HG03196 (cell line): ENCODE measurements at regions not wholly inside any gene's neighbourhood (a gene's known extent, or its start where the extent isn't known, plus 50 kb on each side); places are given as distances from the start of the nearest gene placed in this dataset.
"Not testable (repeated sequence)": the region's sequence is repeated elsewhere in the genome, so short reads cannot be mapped to it uniquely, and the experiment has no call there.

Experiments used
- ATAC-seq: cut with Tn5 transposase; IDR thresholded peaks from one replicate; pipeline ENCODE4 v1.9.1; 2021; ENCODE audit not compliant: unreplicated experiment

GRCh38 chr6:163702736-163703135, 288.2 kb downstream of the QKI start:
- no peak for ATAC-seq

GRCh38 chr6:163701762-163702161, 287.2 kb downstream of the QKI start:
- no peak for ATAC-seq

DNA sequence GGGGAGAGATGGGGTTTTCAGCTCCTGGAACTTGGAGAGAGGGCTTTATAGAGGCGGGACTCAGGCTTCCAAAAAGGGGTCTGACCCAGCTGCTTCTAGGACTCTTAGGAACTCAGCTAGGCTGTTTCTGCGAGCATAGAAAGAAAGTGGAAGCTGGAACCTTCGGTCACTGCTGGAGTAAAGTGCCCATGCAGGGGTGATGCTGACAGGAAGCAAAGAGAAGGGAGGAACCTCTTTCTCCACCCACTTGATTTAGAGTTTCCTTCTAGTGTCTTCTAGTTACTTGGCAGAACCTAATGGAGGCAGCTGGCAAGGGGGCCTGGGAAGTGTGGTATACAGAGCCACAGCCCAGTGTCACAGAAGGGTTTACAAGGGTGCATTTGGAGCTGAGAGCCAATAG, 283.6 kb downstream of the QKI start:
- no peak for ATAC-seq

DNA sequence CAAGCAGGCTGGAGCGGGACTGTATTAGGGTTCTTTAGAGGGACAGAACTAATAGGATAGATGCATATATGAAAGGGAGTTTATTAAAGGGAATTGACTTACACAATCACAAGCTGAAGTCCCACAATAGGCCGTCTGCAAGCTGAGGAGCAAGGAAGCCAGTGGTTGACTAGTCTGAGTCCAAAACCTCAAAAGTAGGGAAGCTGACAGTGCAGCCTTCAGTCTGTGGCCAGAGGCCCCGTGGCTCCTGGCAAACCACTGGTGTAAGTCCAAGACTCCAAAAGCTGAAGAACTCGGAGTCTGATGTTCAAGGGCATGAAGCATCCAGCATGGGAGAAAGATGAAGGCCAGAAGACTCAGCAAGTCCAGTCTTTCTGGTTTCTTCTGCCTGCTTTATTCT, 281.8 kb downstream of the QKI start:
- not testable (repeated sequence) for ATAC-seq

DNA sequence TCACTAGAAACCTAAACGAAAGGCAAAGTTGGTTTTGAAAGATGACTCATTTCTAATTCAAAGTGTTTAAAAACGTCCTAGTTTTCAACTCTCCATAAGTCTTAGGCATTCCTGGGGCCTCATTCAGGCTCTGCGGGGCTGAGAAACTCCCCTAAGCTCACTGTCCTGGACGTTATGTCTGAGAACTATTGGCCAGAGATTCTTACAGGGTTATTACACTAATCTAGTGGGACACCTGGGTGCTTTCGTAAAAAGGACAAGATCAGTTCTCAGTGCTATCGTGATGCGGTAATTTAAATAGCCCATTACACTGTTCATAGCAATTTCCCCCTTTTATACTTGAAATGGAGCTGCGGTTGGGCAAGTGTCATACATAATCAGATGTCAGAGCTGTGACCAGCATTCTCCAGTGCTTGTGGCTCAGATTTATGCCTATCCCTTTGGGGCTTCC, 280.9 kb downstream of the QKI start:
- ATAC-seq = no peak

GRCh38 chr6:163694988-163695398, 280.5 kb downstream of the QKI start:
- no peak for ATAC-seq

GRCh38 chr6:163694072-163694471, 279.6 kb downstream of the QKI start:
- no peak for ATAC-seq

DNA sequence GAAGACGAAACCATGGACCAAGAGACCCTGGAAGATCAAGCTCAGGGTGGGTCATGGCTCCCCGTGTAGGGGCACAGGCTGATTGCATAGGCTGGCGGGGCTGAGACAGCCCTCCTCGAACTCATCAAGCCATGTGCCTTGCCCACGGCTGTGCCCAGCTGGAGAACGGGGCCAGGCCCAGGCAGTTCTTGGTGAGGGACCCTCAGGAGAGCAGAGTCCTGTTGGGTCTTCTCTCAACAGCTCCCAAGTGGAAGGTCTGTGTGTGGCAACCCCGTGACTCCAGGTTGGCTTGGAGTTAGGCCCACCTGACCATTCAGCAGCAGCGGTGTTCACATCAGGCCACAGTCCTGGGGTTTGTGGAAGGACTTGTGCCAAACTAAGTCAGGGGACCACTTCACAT, 276.5 kb downstream of the QKI start:
- no peak for ATAC-seq

GRCh38 chr6:163688739-163689362, 274.3 kb downstream of the QKI start:
- no peak for ATAC-seq

GRCh38 chr6:163687075-163687474, 272.6 kb downstream of the QKI start:
- no peak for ATAC-seq

DNA sequence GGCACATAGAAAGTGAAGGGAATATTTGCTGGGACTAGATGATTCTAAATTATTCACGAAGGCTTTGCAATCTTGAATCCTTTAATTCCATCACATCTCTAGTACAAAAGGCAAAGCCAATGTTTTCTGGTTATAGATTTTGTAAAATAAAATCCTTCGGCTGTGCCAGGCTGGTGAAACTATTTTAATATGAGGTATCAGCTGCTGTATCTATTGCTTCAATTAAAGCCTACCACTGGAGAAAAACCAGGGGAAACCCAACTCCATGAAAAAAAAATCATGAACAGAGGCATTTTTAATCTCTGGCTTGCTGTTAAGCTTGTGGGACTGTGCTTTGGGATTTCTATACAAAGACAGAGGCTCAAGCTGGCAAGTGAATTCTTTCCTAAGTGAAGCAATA, 271.8 kb downstream of the QKI start:
- no peak for ATAC-seq

GRCh38 chr6:163683105-163683622, 268.6 kb downstream of the QKI start:
- no peak for ATAC-seq

GRCh38 chr6:163679753-163680152, 265.2 kb downstream of the QKI start:
- no peak for ATAC-seq

- no peak for ATAC-seq
Measured at GRCh38 chr6:163679012-163679660, 264.6 kb downstream of the QKI start.

DNA sequence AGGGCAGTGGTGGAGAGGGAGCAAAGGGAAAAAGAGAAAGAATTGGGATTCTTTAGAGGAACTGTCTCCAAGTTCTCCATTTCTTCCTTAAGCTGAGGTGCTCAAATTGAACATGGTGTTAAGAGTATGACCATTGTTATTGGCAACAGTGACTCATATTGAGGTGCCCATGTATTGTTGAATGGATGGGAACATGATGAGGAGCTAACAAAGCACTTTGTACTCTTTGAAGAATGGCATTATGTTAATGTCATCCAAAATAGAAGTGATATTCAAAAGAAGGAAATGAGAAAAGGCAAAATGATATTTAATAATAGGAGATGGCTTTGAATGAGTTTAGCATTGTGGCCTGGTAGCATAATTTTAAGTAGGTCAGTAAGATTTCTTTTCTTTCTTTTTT, 261.1 kb downstream of the QKI start:
- ATAC-seq = no peak

- ATAC-seq = no peak
Measured at GRCh38 chr6:163672710-163673109, 258.2 kb downstream of the QKI start.

DNA sequence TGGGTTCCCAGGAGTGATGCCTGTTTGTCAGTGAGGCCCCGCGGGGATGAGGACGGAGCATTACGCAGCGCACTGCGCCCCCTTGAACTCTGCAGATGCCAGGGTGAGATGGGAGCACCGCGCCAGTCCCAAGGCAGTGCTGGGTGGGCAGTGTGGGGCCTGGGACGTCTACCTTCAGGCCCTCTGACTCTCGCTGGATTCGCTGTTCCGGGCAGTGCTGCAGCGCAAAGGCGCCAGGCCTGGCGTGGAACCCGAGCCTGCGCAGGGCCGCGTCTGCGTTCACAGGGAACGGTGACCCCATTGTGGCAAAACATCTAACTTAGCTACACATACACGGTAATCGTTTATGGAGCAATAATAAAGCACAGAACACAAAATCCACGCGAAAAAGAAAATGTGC, 257.3 kb downstream of the QKI start:
- no peak for ATAC-seq

- ATAC-seq = no peak
Measured at GRCh38 chr6:163671355-163671754, 256.8 kb downstream of the QKI start.

DNA sequence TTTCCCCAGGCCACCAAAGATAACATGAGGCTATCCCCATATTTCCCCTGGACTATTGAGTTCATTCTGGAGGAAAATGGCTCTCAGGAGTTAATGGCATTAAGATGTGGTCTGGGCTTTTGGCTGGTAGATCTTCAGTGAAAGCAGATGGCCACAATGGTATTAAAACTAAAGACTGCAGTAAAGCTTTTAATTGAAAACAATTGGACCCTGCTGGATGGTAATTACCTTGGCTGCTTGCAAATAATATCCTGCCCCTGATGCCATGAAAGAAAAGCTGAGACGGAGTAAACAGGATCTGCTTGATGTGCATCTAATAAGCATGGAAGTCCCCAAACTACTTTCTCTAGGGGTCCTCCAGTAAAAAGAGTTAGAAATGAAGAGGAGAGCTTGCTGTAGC, 255.8 kb downstream of the QKI start:
- no peak for ATAC-seq

- ATAC-seq = no peak
Measured at GRCh38 chr6:163668061-163668426, 253.5 kb downstream of the QKI start.

DNA sequence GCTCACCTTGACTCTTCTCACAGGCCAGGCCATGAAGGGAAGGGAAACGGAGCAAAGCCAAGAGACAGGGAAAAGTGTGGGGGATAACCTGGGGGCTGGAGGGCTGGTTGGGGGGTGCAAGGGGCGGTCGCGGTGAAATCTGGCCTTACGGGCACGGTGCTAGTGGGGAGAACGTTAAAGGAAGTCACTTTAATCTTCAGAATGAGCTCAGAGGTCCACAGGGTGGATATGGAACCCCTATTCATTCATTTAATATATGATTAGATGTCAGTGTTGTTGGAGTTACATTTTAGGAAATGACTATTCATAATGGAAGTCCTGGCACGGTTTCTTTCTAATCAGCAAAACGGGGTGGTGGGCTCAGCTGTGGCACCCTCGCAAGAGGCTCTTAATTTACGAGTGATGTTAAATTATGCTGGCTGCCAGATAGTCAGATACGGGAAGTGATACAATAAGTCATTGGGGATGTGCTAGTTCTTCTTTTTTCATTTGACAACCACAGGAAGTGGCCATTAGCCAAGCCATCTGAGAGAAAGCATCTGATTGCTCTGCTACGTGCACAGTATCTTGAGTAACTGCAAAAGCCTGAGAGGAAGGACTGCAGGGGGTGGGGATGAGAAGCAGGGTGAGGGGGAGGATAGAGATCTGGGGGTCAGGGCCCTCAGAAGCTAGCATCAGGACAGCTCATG, 253.0 kb downstream of the QKI start:
- ATAC-seq = peak; percentile 99

GRCh38 chr6:163665464-163665863, 250.9 kb downstream of the QKI start:
- no peak for ATAC-seq
